ENCODE measurements at regions not wholly inside any gene's neighbourhood (a gene's known extent, or its start where the extent isn't known, plus 50 kb on each side); places are given as distances from the start of the nearest gene placed in this dataset.

DNA sequence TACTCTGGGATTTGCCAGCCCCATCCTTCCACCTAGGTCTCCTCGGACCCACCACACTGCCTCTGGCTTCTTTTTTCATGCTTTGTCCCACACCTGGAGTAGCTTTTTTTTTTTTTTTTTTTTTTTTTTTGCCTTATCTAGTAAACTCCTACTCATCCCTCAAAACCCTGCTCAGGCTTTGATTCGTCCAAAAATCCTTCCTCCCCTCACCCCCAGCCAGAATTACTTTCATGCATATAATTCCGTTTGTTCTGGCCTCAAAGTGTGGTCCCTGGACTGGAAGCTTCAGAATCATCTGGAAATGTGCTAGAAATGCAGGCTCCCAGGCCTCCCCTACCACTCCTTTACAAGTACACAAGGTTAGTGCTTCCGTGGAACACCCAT lies 320.1 kb downstream of the PTTG2 start:
- Histone ChIP-seq H3K4me2 (ENCODE audit: low read length) (no peak overlapping the region), H3K4me3 (ENCODE audit: low read length) (no peak overlapping the region), H3K27me3 (ENCODE audit: low read depth, low read length) (peaks cover 16% of the 10 kb centered on the region), H4K20me1 (ENCODE audit: insufficient read depth, low read length) (no peaks in the 10 kb centered on the region), H3K9me3 (ENCODE audit: insufficient read depth, low read length) (no peaks in the 10 kb centered on the region), H3K27ac (ENCODE audit: low read length) (no peak overlapping the region), H3K79me2 (ENCODE audit: low read length) (no peaks in the 10 kb centered on the region), H2AFZ (ENCODE audit: low read depth, low read length) (no peak overlapping the region), H3K4me1 (ENCODE audit: low read length) (no peaks in the 10 kb centered on the region), H3K9ac (ENCODE audit: low read length) (no peak overlapping the region), H3K36me3 (replicated peaks; ENCODE audit: low read depth, low read length) (no peaks in the 10 kb centered on the region)
- TF ChIP-seq EZH2phosphoT487 (IDR thresholded peaks at IDR 0.05; ENCODE audit: low read depth) = no peak
- TF ChIP-seq, protein P1, sequence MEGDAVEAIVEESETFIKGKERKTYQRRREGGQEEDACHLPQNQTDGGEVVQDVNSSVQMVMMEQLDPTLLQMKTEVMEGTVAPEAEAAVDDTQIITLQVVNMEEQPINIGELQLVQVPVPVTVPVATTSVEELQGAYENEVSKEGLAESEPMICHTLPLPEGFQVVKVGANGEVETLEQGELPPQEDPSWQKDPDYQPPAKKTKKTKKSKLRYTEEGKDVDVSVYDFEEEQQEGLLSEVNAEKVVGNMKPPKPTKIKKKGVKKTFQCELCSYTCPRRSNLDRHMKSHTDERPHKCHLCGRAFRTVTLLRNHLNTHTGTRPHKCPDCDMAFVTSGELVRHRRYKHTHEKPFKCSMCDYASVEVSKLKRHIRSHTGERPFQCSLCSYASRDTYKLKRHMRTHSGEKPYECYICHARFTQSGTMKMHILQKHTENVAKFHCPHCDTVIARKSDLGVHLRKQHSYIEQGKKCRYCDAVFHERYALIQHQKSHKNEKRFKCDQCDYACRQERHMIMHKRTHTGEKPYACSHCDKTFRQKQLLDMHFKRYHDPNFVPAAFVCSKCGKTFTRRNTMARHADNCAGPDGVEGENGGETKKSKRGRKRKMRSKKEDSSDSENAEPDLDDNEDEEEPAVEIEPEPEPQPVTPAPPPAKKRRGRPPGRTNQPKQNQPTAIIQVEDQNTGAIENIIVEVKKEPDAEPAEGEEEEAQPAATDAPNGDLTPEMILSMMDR (IDR thresholded peaks at IDR 0.05; ENCODE audit: low read depth, low read length) = no peak

- Histone ChIP-seq H3K36me3 (replicated peaks; ENCODE audit: low read depth, low read length) (no peaks in the 10 kb centered on the region), H3K27ac (ENCODE audit: low read length) (no peak overlapping the region), H4K20me1 (ENCODE audit: insufficient read depth, low read length) (no peaks in the 10 kb centered on the region), H3K9me3 (ENCODE audit: insufficient read depth, low read length) (no peaks in the 10 kb centered on the region), H3K4me1 (ENCODE audit: low read length) (no peaks in the 10 kb centered on the region), H3K9ac (ENCODE audit: low read length) (no peak overlapping the region), H2AFZ (ENCODE audit: low read depth, low read length) (no peak overlapping the region), H3K79me2 (ENCODE audit: low read length) (no peaks in the 10 kb centered on the region), H3K4me3 (ENCODE audit: low read length) (no peak overlapping the region), H3K4me2 (ENCODE audit: low read length) (no peak overlapping the region), H3K27me3 (ENCODE audit: low read depth, low read length) (peaks cover 16% of the 10 kb centered on the region)
- TF ChIP-seq, protein P1 (IDR thresholded peaks at IDR 0.05; ENCODE audit: low read depth, low read length) = no peak
- no peak for TF ChIP-seq EZH2phosphoT487 (IDR thresholded peaks at IDR 0.05; ENCODE audit: low read depth)
These were observed 321.3 kb downstream of the PTTG2 start for GRCh38 chr4:38281371-38282071.

DNA sequence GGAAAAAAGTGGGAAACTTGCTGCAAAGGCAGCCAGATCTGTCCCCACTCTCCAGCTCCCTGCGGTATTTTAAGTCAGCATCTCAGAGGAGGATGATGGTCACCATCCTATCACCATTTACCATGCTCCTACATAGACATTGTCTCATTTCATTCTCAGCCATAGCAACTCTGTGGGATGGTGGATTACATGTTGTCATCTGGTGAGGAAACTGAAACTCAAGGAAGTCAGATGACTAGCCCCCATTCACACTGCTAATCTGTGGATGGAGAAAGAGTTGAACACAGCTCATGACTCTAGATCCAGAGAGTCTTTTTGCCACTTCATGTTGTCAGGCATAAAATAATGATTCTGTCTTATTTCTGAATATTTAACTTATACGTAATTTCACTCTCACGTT lies 323.5 kb downstream of the PTTG2 start:
- no peaks in the 10 kb centered on the region for H4K20me1 ChIP-seq (ENCODE audit: insufficient read depth, low read length)
- H3K27me3 ChIP-seq (ENCODE audit: low read depth, low read length) = peaks cover 16% of the 10 kb centered on the region
- H3K79me2 ChIP-seq (ENCODE audit: low read length) = no peaks in the 10 kb centered on the region
- no peak for TF ChIP-seq EZH2phosphoT487 (IDR thresholded peaks at IDR 0.05; ENCODE audit: low read depth)
- TF ChIP-seq, protein P1 (IDR thresholded peaks at IDR 0.05; ENCODE audit: low read depth, low read length) = no peak
- no peaks in the 10 kb centered on the region for H3K4me1 ChIP-seq (ENCODE audit: low read length)
- H2AFZ ChIP-seq (ENCODE audit: low read depth, low read length) = no peak overlapping the region
- no peak overlapping the region for H3K9ac ChIP-seq (ENCODE audit: low read length)
- H3K36me3 ChIP-seq (replicated peaks; ENCODE audit: low read depth, low read length) = no peaks in the 10 kb centered on the region
- H3K9me3 ChIP-seq (ENCODE audit: insufficient read depth, low read length) = no peaks in the 10 kb centered on the region
- no peak overlapping the region for H3K27ac ChIP-seq (ENCODE audit: low read length)
- no peak overlapping the region for H3K4me2 ChIP-seq (ENCODE audit: low read length)
- no peak overlapping the region for H3K4me3 ChIP-seq (ENCODE audit: low read length)

DNA sequence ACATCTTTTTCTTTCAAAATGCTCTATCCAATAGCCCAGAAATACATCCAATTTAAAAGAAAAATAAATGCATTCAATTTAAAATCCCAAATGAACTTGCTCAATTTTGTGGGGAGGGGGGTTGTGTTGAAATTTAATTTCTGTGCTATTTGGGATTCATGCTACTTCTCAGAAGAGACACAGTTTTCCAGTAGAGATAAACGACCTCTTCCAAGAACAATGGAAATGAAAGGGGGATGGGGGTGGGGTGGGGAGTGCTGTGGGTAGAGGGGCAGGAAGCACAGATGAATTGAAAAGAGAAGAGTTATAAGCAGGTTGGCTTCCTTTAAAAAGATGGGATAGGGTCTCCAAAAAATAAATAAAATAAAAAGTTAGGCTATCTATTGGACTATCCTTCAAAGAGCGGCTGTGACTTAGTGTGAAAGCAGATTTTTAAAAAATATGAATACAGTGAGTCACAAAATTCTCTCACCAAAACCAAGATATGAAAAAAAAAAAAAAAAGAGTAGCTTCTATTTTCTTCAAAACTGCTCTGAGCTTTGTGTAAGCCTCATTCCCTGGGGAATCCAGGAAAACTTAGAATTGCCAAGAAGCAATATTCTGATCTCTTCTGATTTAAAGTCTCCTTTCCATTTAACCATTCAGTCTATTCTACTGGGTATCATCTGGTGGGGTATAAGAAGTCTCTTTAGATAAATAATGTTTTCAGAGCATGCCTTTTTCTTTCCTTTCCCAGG lies 324.3 kb downstream of the PTTG2 start:
- peaks cover 19% of the 10 kb centered on the region for H3K27me3 ChIP-seq (ENCODE audit: low read depth, low read length)
- H3K4me1 ChIP-seq (ENCODE audit: low read length) = no peaks in the 10 kb centered on the region
- H3K79me2 ChIP-seq (ENCODE audit: low read length) = no peaks in the 10 kb centered on the region
- H3K4me2 ChIP-seq (ENCODE audit: low read length) = no peak overlapping the region
- TF ChIP-seq, protein P1 (IDR thresholded peaks at IDR 0.05; ENCODE audit: low read depth, low read length) = no peak
- TF ChIP-seq EZH2phosphoT487 (IDR thresholded peaks at IDR 0.05; ENCODE audit: low read depth) = no peak
- no peak overlapping the region for H3K9ac ChIP-seq (ENCODE audit: low read length)
- H4K20me1 ChIP-seq (ENCODE audit: insufficient read depth, low read length) = no peaks in the 10 kb centered on the region
- no peaks in the 10 kb centered on the region for H3K36me3 ChIP-seq (replicated peaks; ENCODE audit: low read depth, low read length)
- no peak overlapping the region for H3K27ac ChIP-seq (ENCODE audit: low read length)
- H2AFZ ChIP-seq (ENCODE audit: low read depth, low read length) = no peak overlapping the region
- no peak overlapping the region for H3K4me3 ChIP-seq (ENCODE audit: low read length)
- no peaks in the 10 kb centered on the region for H3K9me3 ChIP-seq (ENCODE audit: insufficient read depth, low read length)
